HG02973 (cell line): ENCODE measurements at regions not wholly inside any gene's neighbourhood (a gene's known extent, or its start where the extent isn't known, plus 50 kb on each side); places are given as distances from the start of the nearest gene placed in this dataset.

Experiments
- ATAC-seq: cut with Tn5 transposase; IDR thresholded peaks from one replicate; pipeline ENCODE4 v1.9.1; 2021; ENCODE audit warnings: moderate library complexity; ENCODE audit not compliant: unreplicated experiment

GRCh38 chr11:108994887-108995286, 330.0 kb downstream of the DDX10 start:
- no peak for ATAC-seq

GRCh38 chr11:108997826-108998225, 333.0 kb downstream of the DDX10 start:
- ATAC-seq, result no peak

- ATAC-seq, result no peak
These were observed 335.7 kb downstream of the DDX10 start for GRCh38 chr11:109000531-109000930.

DNA sequence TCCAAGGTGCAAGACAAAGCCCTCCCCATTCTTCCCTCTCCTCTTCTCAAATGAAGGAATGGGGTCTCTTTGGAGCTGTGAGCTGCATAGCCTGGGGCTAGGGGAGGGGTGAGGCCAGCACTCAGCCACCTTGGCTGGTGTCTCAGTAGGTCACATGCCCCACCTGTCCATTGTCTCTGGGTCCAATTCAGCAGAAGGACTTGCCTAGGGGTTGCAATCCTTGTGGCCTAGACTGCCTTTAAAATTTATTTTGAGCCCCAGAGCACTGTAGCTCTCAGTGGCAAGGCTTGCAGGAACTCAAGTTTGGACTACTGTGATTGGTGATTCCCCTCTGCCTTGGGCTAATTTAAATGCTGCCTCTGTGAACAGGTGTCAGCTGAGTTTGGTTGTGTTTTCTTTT, 336.7 kb downstream of the DDX10 start:
- ATAC-seq, result no peak

DNA sequence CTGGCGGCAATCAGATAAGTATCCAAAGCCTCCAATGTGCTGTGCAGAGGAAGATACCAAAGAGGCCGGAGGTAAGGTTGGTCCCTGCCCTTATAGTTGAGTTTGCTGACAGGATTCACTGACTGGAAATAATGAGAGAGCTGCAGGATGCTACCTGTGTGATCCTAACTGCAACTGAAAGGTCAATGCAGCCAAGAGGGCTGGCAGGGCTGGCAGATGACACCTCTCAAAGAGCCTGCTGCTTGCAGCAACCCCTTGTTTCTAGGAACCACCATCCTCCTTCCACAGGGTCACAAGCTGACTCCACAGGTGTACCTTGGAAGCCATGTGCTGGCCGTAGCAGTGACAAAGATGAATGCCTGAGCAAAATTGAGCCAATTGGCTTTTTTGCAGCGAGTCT, 348.1 kb downstream of the DDX10 start:
- no peak for ATAC-seq

DNA sequence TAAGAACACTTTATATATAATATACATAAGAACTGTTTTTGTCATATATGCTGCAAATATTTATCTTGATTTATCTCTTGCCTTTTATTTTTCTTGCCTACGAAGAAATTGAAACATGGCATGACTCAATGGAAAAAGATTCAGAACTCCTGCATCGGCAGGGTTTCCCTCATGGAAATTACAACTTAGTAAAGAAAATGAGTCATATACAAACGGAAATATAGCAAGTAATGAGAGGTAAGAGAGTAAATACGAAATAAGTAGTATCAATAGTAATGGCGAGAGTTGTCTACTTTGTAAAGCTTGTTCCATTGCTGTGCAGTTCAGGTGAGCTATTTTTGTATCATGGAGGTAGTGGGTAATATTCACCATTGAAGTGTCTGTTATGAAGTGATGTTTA, 350.4 kb downstream of the DDX10 start:
- ATAC-seq, result no peak

- ATAC-seq, result no peak
These were observed 351.9 kb downstream of the DDX10 start for GRCh38 chr11:109016724-109017123.

- ATAC-seq, result no peak
These were observed 352.6 kb downstream of the DDX10 start for GRCh38 chr11:109017489-109017888.

DNA sequence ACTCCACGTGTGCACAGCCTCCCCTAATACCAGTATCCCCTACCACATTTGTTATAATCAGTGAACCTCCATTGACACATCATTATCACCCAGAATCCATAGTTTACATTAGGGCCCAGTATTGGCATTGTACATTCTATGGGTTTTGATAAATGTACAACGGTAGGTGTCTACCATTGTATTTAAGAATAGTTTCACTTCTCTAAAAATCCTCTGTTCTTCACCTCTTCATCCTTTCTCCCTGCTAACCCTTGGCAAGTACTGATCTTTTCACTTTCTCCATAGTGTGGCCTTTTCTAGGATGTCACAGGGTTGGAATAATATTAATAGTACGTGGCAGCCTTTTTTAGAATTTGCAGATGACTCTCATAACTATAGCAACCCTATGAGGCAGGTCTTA, 353.8 kb downstream of the DDX10 start:
- ATAC-seq, result no peak

GRCh38 chr11:109019342-109019936, 354.6 kb downstream of the DDX10 start:
- ATAC-seq, result no peak

DNA sequence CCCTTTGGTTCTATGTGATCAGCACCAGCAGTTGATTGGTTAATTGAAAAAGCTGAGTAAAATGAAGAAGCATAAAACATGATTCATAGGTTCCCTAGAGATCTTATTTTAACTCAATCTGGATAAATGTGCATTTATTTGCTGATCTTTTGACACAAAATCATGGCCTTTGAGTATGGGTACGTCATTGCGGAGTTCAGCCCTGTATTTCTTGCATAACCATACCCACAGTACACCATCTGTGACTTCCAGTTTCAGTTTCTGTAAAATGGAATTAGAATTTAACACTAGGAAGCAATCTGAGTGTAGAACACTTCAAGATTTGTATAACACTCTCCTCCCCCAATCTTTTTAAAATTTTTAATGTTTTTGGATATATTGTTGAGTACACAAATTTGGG, 358.2 kb downstream of the DDX10 start:
- ATAC-seq, result no peak

- ATAC-seq, result no peak
These were observed 362.1 kb downstream of the DDX10 start for GRCh38 chr11:109026891-109027489.

DNA sequence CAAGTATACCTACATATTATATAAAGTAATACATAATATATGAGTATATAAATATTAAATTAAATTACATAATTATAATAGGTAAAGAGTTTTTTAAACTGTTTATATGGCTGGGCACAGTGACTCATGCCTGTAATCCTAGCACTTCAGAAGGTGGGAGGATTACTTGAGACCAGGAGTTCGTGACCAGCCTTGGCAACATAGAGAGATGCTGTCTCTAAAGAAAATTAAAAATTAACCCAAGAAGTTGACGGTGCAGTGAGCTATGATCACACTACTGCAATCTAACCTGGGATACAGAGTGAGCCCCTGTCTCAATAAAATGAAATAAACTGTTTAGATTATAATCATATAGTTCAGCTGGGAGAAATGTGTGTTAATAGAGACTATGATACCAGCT, 363.0 kb downstream of the DDX10 start:
- ATAC-seq, result no peak

- no peak for ATAC-seq
These were observed 365.1 kb downstream of the DDX10 start for GRCh38 chr11:109029927-109030326.

DNA sequence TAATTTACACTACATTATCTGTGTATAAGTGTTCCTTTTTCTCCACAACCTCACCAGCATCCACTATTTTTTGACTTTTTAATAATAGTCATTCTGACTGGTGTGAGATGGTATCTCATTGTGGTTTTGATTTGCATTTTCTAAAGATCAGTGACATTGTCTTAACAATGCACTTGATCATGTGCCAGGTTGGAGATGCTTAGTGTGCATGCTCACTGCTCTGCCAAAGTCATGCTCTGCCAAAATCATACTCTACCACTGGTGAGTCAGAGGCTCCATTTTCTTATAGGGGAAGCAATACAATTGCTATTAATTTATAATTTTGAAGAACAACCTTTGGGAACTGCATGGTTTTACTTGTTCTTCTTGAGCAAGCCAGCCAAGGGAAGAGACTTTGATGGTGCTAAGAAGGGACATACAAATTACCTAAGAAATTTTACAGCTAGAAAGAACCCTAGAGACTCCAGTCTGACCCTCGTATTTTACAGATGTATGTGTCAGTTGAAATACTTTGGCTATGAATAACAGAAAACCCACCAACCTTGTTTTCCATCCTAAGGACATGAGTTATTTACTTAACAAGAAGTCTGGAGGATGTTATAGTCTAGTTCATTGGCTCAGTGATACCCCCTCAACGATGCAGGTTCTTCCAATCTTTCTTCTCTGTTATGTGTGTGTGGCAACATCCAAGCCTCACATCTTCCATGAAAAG, 368.9 kb downstream of the DDX10 start:
- ATAC-seq, result no peak

DNA sequence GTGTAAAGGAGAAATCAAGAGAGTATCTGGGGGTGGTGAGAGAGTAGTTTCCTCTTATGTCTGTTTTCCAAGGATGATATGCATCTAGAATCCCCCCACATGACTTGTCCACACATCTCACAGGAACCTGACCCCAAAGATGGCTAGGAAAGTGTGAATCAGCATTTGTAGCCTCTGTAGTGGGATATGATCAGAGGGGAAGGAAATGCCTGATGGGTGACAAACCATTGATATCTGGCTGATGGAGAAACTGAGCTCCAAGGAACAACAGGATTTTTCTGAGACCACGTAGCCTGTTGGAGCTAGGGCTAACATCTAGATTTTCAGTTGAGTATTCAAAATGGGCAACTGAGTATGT, 369.4 kb downstream of the DDX10 start:
- ATAC-seq, result no peak

GRCh38 chr11:109035284-109035683, 370.4 kb downstream of the DDX10 start:
- ATAC-seq, result no peak

GRCh38 chr11:109036011-109036410, 371.1 kb downstream of the DDX10 start:
- ATAC-seq, result no peak

DNA sequence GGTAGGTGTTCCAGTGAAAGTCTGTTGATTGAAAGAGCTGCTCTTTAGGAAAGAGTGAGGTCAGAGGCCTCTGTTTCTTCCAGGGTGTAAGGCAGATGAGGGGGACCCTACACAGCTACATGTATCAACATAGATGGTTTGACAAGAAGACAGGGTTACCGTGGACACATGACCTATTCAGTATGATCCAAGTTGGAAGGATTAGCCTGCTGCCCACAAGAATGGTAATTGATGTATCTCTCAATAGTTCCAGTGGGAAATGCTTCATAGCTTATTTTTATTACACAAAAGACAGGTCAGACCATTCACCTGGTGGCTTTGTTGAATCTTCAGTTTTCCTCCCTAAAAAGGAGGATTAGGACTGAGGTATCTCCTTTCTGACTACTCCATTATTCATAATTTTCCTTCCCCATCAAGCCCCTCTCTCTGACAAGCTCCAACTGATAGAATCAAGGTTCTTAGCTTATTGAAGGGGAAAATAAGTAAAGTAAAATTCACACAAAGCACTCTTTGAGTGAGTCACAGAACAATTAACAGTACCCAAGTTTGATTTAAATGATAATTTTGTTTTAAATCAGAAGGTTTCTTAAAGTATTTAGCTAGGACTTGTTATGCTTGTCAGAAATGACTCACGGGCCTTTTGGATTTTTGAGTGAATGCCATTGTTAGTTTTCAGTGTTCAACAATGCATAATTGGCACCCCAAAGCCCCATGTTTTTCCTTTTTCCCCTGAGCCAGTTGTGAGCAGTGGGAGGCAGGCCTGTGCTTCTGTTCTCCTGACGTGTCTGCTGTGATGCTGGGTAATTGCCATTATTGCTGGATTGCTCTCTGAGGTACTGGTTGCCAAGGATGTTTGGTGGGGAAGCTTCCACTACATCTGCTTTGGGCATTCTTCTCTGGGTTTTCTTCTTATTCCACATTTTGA, 373.2 kb downstream of the DDX10 start:
- no peak for ATAC-seq

DNA sequence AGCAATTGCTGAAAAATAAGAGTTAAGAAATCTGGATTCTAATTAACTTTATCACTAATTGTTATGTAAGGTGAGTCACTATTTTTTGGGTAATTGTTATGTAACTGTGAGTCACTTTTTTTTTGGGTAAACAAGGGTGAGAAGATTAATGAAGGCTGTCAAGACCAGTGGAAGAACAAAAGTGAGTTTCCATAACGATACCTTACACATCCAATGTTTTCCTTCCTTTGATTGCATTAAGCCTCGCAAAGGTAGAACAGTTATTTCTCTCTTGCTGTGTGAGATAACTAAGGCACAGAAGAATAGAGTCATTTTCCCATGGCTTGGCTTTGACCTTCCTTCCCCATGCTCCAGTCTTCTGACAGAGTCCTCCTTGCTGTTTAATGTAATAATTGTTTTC, 374.7 kb downstream of the DDX10 start:
- no peak for ATAC-seq

- ATAC-seq, result no peak
These were observed 375.4 kb downstream of the DDX10 start for GRCh38 chr11:109040303-109040702.

DNA sequence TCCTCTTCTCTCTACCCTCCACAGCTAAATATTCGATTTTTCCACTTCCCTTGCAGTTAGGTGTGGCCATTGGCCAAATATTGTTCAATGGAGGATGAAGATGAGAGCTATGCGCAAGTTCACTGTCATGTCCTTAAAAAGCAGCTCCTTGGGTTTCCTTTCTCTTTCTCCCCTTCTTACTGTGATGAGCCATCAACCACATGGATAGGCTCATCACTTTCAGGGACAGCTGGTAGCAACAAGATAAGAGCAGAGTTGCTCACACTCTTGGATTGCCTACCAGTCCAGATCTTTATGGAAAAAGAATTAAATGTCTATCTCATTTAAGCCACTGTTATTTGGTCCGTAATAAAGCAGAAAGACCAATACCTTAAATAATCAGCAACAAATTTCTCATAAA, 377.0 kb downstream of the DDX10 start:
- no peak for ATAC-seq
